NCI-H526 (cell line): ENCODE measurements at regions not wholly inside any gene's neighbourhood (a gene's known extent, or its start where the extent isn't known, plus 50 kb on each side); places are given as distances from the start of the nearest gene placed in this dataset.

Source experiments
- DNase-seq, 2 experiments: peaks; one replicate each; lab custom pipeline; 2025; lab: John Stamatoyannopoulos, UW

- no peak for DNase-seq
Observed at GRCh38 chr5:20434786-20435185, 446.8 kb upstream of the CDH18 start.

GRCh38 chr5:20420991-20421595 is 433.1 kb upstream of the CDH18 start:
- DNase-seq, result no peak
